Stimulated activated CD8-positive, alpha-beta memory T cell treated with anti-CD3 and anti-CD28 coated beads, Interleukin-4, amount 100 ng/mL, for 48 hours (primary cell): ENCODE measurements at regions not wholly inside any gene's neighbourhood (a gene's known extent, or its start where the extent isn't known, plus 50 kb on each side); places are given as distances from the start of the nearest gene placed in this dataset.

Experiments used
- DNase-seq: peaks from one replicate; pipeline ENCODE4 v3.0.0-alpha.2; 2020

DNA sequence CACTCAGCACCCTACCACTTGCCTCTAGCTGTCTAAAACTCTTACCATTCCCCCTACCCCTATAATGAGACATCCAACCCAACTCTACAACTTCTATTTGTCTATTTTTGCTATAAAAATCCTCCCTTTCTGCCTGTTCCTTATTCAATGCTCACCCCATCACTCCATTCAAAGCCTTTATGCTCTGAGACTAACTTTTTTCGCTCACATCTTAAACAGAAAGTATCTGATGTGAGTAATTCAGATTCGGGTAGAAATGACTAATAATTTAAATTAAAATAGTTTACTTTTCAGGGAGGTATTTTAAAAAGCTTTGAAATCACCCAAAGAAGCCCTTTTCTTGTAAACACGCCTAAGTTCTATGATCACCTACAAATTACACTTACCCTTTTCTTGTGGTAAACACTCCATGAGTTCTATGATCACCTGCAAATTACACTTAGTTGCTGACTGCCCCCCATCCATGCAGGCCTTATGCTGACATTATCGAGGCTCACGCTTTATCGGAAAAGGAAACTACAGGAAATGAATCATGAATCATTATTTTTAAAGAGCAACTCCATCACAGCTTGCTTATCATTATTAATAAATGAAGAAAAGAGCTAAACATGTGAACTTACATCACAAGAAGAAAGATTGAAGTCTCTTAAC, 168.7 kb upstream of the PPP1R2C start:
- DNase-seq, result no peak

- DNase-seq, result no peak
These were observed 171.0 kb upstream of the PPP1R2C start for GRCh38 chrX:42948723-42949657.

DNA sequence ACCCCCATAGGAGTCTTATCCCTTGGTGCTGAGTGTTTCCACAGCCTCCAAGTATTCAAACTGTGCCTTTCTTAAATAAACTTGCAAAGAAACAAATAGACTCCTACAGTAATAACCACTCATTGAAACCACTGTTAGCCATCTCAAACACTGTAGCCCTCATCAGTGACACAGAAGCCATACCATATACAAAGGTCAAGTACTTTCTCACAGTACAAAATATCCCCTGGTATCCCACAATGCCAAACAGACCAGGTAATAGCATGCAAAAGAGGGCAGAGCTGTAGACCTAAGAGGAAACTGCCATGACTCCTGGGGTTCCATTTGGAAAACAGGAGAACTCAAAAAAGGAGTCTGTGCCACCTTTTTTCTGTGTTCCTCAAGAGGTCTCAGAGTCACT, 173.8 kb upstream of the PPP1R2C start:
- DNase-seq, result no peak

- no peak for DNase-seq
These were observed 174.7 kb upstream of the PPP1R2C start for GRCh38 chrX:42952621-42953020.

DNA sequence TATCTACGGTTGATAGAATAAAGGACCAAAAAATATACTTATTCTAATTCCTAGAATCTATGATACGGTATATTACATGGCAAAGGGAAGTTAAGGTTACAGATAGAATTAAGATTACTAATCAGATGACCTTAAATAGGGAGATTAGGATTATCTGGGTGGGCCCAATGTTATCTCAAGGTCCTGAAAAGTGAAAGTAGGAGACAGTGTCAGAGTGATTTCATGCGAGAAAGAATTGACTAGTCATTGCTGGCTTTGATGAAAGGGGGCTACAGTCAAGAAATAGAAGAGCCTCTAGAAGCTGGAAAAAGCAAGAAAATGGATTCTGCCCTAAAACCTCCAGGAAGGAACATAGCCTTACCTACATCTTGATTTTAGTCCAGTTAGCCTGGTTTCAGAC, 176.9 kb upstream of the PPP1R2C start:
- DNase-seq, result no peak

DNA sequence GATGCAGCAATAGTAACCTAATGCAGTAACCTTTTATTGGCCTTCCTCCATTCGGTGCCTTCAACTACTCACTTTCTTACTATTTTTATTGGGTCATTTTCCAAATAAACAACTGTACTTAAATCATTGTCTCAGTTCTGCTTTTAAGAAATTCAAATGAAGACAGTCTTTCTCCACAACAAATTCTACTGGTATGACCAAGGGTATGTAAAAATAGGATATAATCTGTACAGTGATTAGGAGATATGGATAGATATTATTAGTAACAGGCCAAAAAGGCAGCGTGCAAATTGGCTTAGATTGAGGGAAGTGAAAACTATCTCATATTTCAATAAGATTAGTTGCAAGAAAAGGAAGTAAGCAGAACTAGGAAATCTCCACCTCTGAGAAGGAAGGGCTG, 177.4 kb upstream of the PPP1R2C start:
- no peak for DNase-seq

DNA sequence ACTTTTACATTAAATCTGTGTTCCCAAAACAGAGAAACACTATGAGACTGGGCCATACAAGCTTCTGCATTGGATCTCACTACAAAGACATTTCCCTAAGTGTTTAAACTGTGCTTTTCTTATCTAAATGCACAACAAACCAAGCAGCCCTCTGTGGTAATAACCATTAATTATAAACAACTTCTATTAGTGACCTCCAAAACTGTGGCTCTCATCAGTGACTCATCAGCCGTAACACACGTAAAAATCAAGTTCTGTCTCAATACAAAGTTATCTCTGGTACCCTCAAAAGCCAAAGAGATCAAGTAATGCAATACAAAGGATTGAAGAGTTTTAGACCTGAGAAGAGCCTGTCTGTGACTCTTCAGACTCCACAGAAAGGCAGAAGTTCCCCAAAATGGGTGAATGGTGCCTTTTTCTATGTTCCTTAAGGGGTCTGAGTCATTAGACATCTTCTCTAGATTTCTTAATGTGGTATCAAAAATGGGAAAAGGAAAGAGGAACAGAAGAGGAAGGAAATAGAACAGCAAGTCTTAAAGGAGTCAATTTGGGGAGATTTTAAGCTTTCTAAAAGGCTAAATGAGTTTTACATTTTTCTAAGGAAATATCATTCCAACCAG, 189.8 kb upstream of the PPP1R2C start:
- DNase-seq, result no peak

DNA sequence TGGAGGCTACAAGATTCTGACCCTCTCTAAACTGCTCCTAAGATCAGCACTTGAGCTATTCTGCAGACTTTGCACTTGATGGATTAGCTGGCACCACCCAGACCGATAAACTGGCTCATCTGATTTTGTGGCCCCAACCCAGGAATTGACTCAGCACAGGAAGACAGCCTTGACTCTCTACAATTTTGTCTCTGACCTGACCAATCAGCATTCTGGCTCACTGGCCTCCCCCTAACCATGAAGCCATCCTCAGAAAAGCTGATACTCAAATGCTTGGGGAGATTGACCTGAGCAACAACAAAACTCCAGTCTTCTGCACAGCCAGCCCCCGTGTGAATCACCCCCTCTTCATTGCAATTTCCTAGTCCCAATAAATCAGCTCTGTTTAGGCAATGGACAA, 195.4 kb upstream of the PPP1R2C start:
- no peak for DNase-seq

- no peak for DNase-seq
These were observed 197.9 kb upstream of the PPP1R2C start for GRCh38 chrX:42975906-42976305.

GRCh38 chrX:42976746-42977366, 198.9 kb upstream of the PPP1R2C start:
- DNase-seq, result no peak

GRCh38 chrX:42978655-42979379, 200.9 kb upstream of the PPP1R2C start:
- no peak for DNase-seq

DNA sequence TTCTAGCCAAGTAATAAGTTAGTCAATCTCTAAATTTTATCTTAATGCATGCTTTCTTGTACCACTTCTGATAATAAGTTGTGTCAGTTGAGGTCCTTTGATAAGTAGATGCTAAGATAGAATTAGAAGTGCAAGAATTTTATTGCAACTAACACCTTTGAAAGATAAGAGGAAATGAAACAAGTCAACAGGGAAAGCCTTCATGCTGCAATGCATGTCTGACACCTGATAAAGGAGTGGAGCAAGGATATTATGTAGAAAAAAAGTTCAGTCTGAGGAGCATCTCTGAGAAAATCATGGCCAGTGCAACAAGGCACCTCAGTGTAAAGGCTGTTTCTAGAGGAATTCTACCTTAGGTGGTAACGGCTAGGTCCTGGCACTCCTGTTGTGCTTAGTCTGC, 210.7 kb upstream of the PPP1R2C start:
- DNase-seq, result no peak

GRCh38 chrX:42992199-42992943, 214.4 kb upstream of the PPP1R2C start:
- no peak for DNase-seq

GRCh38 chrX:42996861-42997260, 218.9 kb upstream of the PPP1R2C start:
- no peak for DNase-seq

DNA sequence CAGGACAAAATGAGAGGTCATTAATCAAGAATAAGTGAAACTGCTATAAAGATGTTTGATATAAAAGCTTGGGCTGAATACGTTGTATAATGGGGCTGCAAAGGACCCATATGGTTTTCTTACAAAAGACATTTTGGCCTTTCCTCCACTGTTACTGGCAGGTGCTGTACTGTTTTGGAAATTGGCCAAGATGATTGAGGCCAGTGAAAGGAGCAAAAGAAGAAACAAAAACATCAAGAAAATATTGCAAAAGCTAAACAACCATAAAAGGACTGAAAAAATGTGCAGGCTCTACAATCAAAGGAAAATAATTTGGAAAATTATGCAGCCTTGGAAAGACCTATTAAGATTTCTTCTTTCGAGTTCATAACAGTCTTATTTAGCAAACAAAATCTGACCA, 222.2 kb upstream of the PPP1R2C start:
- no peak for DNase-seq

- DNase-seq, result no peak
These were observed 224.7 kb upstream of the PPP1R2C start for GRCh38 chrX:43002526-43003203.

GRCh38 chrX:43003204-43003565, 225.2 kb upstream of the PPP1R2C start:
- no peak for DNase-seq

- no peak for DNase-seq
These were observed 226.0 kb upstream of the PPP1R2C start for GRCh38 chrX:43003939-43004338.

DNA sequence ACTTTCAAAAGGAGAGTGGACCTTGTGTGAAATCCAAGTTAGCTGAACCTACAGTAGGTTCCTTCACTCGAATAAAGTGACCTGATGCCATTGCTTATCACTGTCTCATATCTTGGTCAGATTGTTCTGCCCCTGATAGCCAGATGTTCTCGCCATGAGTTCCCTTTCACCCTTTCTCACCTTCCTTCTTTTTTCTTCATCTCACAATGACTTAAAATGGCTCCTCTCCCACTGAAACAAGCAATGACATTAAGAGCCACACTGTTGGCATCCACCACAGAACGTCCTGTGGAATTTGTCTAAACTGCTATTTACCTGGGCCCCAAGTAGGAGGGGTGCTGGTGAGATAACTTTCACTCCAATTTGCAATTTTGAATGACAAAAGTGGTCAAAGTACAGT, 227.6 kb upstream of the PPP1R2C start:
- no peak for DNase-seq

DNA sequence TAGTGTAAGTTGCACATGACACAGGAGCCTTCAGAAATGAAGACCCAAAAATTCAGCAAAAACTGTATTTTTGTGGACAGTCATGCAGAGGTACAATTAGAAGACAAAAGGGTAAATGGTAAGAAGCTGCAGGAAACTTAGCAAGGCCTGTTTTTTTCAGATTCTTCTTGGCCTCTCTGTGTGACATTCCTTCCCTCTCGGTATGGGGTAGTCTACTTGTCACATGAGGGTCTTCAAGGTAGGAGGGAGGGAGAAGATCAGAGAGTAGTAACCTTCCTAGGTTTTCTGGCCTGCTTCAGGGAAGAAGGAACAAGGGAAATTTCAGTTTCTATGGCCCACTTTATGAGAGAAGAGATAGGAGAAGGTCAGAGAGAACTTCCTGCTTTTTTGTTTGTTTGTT, 230.4 kb upstream of the PPP1R2C start:
- DNase-seq, result no peak

DNA sequence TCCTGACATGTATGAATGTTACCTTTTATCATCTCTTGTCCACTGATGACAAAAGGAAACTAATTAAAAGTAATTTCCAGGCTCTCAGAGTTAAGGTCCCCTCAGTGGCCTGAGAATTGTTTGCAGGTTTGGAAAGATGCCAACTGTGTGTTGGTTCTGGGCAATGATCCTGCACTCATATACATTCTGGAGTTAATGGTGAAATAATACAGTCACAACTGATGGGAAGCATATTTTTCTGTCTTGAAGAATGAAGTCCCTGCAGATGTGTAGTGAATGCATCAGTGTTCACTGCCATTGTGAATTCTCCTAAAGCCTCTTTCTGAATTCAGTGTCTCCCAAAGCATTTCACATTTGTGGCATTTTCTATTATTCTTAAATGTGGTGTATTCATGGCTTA, 238.1 kb upstream of the PPP1R2C start:
- no peak for DNase-seq

DNA sequence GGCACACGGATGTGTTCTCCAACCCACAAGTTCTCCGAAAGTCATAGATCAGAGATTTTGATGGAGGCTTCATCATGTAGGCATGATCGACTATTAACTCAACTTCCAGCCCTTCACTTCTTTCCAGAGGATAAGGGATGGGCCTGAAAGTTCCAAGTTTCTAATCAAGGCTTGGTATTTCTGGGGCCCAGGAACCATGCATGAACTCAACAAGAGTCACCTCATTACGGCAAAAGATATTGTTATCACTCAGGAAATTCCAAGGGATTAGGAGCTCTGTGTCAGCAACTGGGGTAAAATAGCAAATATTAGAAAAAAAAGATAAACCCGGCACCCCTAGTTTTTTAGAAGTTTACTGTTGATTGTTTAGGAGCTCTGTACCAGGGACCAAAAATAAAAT, 240.1 kb upstream of the PPP1R2C start:
- DNase-seq, result no peak
